Suprapubic skin (tissue), 4 donors: ENCODE measurements at regions not wholly inside any gene's neighbourhood (a gene's known extent, or its start where the extent isn't known, plus 50 kb on each side); places are given as distances from the start of the nearest gene placed in this dataset.

Source experiments
- DNase-seq, 2 donors: peaks; one replicate each; pipeline ENCODE4 v3.0.0-alpha.2; 2019; ENCODE audit warnings: low spot score in 2 of 2
- H3K27ac ChIP-seq: fragments of 200-600 bp; sonication (generic); one replicate; pipeline ENCODE4 v1.5.1; 2019
- H3K27me3 ChIP-seq: fragments of 200-600 bp; sonication (generic); one replicate; pipeline ENCODE4 v1.5.1; 2019
- H3K36me3 ChIP-seq: fragments of 200-600 bp; sonication (generic); one replicate; pipeline ENCODE4 v1.5.1; 2019
- H3K4me1 ChIP-seq: fragments of 200-600 bp; sonication (generic); one replicate; pipeline ENCODE4 v1.5.1; 2019
- H3K4me3 ChIP-seq: fragments of 200-600 bp; sonication (generic); one replicate; pipeline ENCODE4 v1.5.1; 2019; ENCODE audit warnings: mild to moderate bottlenecking
- H3K9me3 ChIP-seq: fragments of 200-600 bp; sonication (generic); one replicate; pipeline ENCODE4 v1.5.1; 2019
- EP300 ChIP-seq: sonication (generic); formaldehyde crosslinking; IDR thresholded peaks from one replicate; pipeline ENCODE4 v1.6.1; 2017; ENCODE audit warnings: antibody characterized with exemption
- POLR2A ChIP-seq, 2 donors: fragments of 450-650 bp; IDR thresholded peaks; one replicate each; pipeline ENCODE4 v1.6.1; 2017; ENCODE audit warnings: antibody characterized with exemption in 2 of 2, mild to moderate bottlenecking in 2 of 2, moderate library complexity in 2 of 2
- POLR2AphosphoS5 ChIP-seq, 3 donors: sonication (generic); formaldehyde crosslinking; IDR thresholded peaks; one replicate each; pipeline ENCODE4 v1.6.1; 2017; ENCODE audit warnings: antibody characterized with exemption in 3 of 3
- WGBS: methylation state at CpG from one replicate; pipeline ENCODE4 v1.1.5; 2018; 5-methylcytosine and 5-hydroxymethylcytosine counted together
- TF ChIP-seq, protein P1 (sequence below), 2 donors: fragments of 200-600 bp in 1 of 2; fragments of 450-650 bp in 1 of 2; sonication (generic) in 1 of 2; IDR thresholded peaks; one replicate each; pipeline ENCODE4 v1.5.1; 2016 to 2019; ENCODE audit warnings: antibody characterized with exemption in 2 of 2, mild to moderate bottlenecking in 1 of 2, moderate library complexity in 1 of 2

GRCh38 chr9:78383130-78383529 lies 86.2 kb downstream of the PSAT1 start:
- TF ChIP-seq POLR2A (IDR thresholded peaks at IDR 0.05) (no peak), POLR2AphosphoS5 (IDR thresholded peaks at IDR 0.05) (no peak), EP300 (no peak)
- TF ChIP-seq, protein P1, sequence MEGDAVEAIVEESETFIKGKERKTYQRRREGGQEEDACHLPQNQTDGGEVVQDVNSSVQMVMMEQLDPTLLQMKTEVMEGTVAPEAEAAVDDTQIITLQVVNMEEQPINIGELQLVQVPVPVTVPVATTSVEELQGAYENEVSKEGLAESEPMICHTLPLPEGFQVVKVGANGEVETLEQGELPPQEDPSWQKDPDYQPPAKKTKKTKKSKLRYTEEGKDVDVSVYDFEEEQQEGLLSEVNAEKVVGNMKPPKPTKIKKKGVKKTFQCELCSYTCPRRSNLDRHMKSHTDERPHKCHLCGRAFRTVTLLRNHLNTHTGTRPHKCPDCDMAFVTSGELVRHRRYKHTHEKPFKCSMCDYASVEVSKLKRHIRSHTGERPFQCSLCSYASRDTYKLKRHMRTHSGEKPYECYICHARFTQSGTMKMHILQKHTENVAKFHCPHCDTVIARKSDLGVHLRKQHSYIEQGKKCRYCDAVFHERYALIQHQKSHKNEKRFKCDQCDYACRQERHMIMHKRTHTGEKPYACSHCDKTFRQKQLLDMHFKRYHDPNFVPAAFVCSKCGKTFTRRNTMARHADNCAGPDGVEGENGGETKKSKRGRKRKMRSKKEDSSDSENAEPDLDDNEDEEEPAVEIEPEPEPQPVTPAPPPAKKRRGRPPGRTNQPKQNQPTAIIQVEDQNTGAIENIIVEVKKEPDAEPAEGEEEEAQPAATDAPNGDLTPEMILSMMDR (IDR thresholded peaks at IDR 0.05) = no peak
- Histone ChIP-seq H3K27ac (no peak overlapping the region), H3K27me3 (no peaks in the 10 kb centered on the region), H3K4me1 (no peaks in the 10 kb centered on the region), H3K9me3 (no peaks in the 10 kb centered on the region), H3K36me3 (no peaks in the 10 kb centered on the region), H3K4me3 (no peak overlapping the region)
- WGBS = 44% methylated on average over 3 of the region's 3 CpGs
- DNase-seq = no peak

DNA sequence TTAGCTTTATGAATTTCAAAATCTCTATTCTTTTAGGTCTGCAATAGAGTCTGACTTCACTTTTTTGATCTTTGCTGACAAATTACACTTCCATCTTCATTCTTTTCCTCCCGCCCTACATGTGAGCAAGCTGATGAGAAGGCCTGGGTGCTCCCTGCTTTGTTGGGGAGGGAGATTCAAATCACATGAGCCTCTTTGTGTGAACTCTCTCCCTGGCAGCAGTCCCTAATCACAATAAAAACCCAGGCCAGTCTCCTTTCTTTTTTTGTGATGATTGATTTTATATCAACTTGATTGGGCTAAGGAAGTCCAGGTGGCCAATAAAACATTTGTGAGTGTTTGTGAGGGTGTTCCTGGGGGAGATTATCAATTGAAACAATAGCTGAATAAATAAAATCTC lies 89.4 kb downstream of the PSAT1 start:
- Histone ChIP-seq H3K4me1 (no peaks in the 10 kb centered on the region), H3K36me3 (no peaks in the 10 kb centered on the region), H3K27me3 (no peaks in the 10 kb centered on the region), H3K9me3 (no peaks in the 10 kb centered on the region), H3K4me3 (no peak overlapping the region), H3K27ac (no peak overlapping the region)
- TF ChIP-seq, protein P1 (IDR thresholded peaks at IDR 0.05) = no peak
- no peak for TF ChIP-seq EP300
- TF ChIP-seq POLR2AphosphoS5 (IDR thresholded peaks at IDR 0.05) = no peak
- TF ChIP-seq POLR2A (IDR thresholded peaks at IDR 0.05) = no peak
- no peak for DNase-seq
- WGBS = 92% methylated on average over 1 of the region's 1 CpG

DNA sequence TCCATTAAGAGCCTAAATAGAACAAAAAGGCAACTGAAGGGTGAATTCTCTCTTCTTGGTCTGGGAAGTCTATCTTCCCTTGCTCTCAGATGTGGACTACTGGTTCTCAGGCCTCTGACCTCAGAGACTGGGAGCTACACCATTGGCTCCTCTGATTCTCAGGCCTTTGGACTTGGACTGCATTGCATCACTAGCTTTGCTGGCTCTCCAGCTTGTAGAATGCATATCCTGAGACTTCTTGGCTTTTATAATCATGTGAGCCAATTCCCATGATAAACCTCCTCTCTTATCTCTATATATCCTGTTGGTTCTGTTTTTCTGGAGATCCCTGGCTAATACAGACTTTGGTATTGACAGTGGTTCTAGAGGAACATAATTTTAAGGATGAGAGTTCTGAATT lies 89.8 kb downstream of the PSAT1 start:
- H3K27me3 ChIP-seq = no peaks in the 10 kb centered on the region
- H3K4me1 ChIP-seq = no peaks in the 10 kb centered on the region
- TF ChIP-seq POLR2AphosphoS5 (IDR thresholded peaks at IDR 0.05) (no peak), POLR2A (IDR thresholded peaks at IDR 0.05) (no peak), EP300 (no peak)
- TF ChIP-seq, protein P1 (IDR thresholded peaks at IDR 0.05) = no peak

DNA sequence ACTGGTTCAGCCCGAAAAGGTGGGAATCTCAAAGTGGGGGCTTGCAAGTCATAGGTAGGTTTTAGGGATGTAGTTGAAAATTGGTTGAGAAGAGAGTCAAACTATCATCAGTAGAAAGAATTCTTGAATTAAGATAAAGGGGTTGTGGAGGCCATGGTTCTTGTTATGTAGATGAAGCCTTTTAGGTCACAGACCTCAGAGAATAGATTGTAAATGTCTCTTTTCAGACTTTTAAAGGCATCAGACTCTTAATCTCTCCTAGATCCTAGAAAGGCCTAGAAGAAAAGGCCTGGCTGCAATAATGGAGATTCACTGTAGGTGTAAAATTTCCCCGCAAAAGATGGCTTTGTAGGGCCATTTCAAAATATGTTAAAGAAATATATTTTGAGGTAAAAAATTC lies 96.4 kb downstream of the PSAT1 start:
- no peaks in the 10 kb centered on the region for H3K4me1 ChIP-seq
- 90% methylated on average over 2 of the region's 2 CpGs for WGBS
- peaks cover 8% of the 10 kb centered on the region for H3K9me3 ChIP-seq
- no peak overlapping the region for H3K4me3 ChIP-seq
- H3K27me3 ChIP-seq = no peaks in the 10 kb centered on the region
- TF ChIP-seq POLR2A (IDR thresholded peaks at IDR 0.05) (no peak), EP300 (no peak), POLR2AphosphoS5 (IDR thresholded peaks at IDR 0.05) (no peak)
- TF ChIP-seq, protein P1 (IDR thresholded peaks at IDR 0.05) = no peak
- no peaks in the 10 kb centered on the region for H3K36me3 ChIP-seq
- no peak overlapping the region for H3K27ac ChIP-seq
- no peak for DNase-seq

More for the DNA sequence above, 89.8 kb downstream of the PSAT1 start:
- Histone ChIP-seq H3K9me3 (no peaks in the 10 kb centered on the region), H3K4me3 (no peak overlapping the region), H3K27ac (no peak overlapping the region), H3K36me3 (no peaks in the 10 kb centered on the region)
- no peak for DNase-seq

DNA sequence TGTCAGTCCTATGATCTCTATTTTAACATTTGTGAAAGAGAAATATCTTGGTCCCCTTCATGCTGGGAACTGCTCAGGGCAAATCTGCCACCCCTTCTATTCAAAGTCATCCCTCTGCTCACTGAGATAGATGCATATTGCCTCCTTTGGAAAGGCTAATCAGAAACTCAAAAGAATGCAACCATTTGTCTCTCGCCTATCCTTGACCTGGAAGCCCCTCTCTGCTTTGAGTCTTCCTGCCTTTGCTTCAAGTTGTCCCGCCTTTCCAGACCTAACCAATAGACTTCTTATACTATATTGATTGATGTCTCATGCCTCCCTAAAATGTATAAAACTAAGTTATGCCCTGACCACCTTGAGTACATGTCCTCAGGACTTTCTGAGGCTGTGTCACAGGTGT lies 97.0 kb downstream of the PSAT1 start:
- no peak for DNase-seq
- WGBS = 93% methylated on average over 2 of the region's 2 CpGs
- peaks cover 8% of the 10 kb centered on the region for H3K9me3 ChIP-seq
- no peaks in the 10 kb centered on the region for H3K36me3 ChIP-seq
- H3K27me3 ChIP-seq = peaks cover 4% of the 10 kb centered on the region
- H3K4me1 ChIP-seq = no peaks in the 10 kb centered on the region
- H3K27ac ChIP-seq = no peak overlapping the region
- H3K4me3 ChIP-seq = no peak overlapping the region
- no peak for TF ChIP-seq POLR2A (IDR thresholded peaks at IDR 0.05)
- TF ChIP-seq EP300 = no peak
- TF ChIP-seq, protein P1 (IDR thresholded peaks at IDR 0.05) = no peak
- no peak for TF ChIP-seq POLR2AphosphoS5 (IDR thresholded peaks at IDR 0.05)
